CD4-positive, alpha-beta T cell treated with Interferon gamma for 1 hour (primary cell): ENCODE measurements at regions not wholly inside any gene's neighbourhood (a gene's known extent, or its start where the extent isn't known, plus 50 kb on each side); places are given as distances from the start of the nearest gene placed in this dataset.

Experiments
- DNase-seq: peaks from one replicate; pipeline ENCODE4 v3.0.0-alpha.2; 2020

DNA sequence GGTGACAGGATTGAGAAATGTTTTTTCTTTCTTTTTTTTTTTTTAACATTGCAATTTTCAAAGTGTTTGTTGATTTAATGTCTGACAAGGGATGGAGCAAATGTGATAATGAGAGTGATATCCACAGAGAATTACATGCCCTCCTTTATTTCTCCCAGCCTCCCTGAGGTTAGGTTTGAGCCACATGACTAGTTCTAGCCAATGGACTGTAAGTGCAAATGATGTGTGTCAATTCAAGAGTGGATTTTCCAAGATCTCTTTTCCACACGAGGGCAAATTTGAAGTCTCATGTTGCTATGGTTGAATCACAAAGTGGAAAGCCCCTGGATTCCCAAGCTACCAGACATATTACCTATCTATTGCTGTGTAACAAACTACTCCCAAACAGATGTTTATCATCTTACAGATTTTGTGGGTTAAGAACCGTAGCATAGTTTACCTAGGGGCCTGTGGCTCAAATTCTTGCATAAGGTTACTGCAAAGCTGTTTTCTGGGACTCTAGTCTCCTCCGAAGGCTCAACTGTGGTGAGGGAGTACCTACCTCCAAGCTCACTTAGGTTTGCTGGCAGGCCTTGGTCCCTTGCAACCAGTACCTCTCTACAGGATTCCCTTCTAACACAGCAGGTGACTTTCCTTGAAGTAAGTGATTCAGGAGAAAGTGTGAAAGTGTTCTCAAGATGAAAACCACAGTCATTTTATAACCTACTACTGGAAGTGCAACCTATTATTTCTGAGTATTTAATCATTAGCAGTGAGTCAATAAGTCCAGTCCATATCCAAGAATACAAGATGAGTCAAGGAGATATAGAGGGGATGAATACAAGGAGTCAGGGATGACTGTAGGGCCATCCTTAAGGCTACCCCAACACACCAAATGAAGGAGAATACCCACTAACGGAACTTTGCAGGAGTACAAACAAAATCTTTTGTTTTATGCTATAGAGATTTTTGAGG lies 533.6 kb downstream of the PTPRC start:
- no peak for DNase-seq

DNA sequence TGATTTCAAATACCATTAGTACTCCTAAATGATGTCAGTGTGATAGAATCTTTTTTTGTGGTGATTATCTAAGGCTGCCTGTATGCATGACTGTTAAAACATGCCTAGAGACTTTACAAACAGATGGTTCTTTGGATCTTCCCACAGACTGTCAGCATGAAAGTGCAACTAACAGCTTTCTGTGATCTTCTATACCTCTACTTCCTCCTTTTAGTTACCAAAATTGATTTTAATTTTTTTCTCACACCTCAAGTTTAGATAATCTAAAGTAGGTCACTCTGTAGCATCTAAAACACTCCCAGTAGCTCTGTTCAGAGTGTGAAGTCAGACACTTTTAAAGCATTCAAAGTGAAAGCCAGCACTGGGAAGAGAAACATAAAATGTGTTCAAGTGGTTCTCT lies 534.5 kb downstream of the PTPRC start:
- no peak for DNase-seq

DNA sequence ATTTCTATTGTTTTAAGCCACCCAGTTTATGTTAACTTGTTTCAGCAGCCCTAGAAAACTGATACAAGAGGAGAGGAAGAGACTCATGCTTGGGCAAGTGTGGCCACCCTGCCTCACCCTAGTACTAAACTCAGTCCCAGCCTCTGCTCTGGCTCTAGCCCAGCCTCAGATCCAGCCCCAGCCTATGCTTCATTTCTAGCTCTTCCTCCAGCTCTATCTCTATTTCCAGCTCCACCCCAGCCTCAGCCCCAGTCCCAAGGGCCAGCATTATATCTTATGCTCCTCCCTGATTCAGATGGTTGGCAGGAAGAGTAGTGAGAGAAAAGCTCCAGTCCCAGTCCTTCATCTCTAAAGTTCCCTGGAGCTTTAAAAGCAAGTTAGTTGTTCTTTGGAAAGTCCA lies 535.5 kb downstream of the PTPRC start:
- no peak for DNase-seq

DNA sequence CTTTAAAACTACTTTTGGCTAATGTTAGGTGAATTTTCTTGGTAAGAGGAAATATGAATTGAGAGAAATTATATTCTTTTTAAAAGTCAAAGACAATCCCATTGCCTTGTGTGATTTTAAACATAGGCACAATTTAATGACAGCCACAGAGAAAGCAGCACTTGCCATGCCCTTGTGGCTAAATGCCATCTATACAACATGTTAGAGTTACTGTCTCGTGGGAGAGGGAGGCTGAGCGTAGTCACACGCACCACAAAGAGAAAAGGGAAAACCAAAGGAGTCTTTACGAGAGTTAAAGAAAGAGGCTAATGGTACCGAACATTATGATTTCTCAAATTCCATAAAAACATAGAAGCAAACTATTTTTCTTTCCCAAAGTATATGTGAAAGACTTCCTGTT lies 537.9 kb downstream of the PTPRC start:
- no peak for DNase-seq

DNA sequence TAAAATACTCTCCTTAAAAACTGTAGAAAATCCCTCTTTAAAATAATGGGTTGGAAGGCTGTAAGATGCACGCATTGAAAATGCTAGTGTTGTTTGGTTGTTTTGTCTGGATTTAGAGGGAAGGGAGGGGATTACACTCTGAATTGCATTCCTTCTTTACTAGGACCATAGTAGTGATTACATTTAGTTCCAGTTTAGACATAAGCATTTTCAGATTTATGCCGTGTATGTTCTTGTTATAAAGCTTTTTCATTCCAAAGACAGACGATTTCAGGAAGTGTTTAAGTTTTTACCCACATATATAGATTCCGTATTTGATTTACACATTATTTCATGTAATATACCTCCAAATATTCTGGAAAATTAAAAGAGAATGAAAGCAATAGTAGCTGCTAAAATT lies 538.4 kb downstream of the PTPRC start:
- no peak for DNase-seq

DNA sequence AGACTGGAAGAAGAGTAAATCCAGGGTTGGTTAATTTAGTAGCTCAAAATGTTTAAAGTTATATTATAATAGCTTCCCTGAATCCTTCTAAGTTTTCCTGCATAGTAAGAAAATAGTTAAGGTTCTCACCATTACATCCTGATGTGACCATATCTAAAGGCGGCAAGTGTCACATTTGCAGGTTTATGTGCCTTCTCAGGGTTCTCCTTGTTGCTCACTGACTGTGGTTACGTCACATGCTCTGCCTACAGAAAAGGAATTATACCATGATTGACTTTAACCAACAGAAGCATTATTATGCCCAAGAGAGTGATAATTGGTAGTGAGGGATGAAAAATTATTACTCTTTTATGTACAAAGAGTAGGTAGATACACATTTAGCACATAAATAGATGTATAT lies 539.8 kb downstream of the PTPRC start:
- DNase-seq, result no peak

DNA sequence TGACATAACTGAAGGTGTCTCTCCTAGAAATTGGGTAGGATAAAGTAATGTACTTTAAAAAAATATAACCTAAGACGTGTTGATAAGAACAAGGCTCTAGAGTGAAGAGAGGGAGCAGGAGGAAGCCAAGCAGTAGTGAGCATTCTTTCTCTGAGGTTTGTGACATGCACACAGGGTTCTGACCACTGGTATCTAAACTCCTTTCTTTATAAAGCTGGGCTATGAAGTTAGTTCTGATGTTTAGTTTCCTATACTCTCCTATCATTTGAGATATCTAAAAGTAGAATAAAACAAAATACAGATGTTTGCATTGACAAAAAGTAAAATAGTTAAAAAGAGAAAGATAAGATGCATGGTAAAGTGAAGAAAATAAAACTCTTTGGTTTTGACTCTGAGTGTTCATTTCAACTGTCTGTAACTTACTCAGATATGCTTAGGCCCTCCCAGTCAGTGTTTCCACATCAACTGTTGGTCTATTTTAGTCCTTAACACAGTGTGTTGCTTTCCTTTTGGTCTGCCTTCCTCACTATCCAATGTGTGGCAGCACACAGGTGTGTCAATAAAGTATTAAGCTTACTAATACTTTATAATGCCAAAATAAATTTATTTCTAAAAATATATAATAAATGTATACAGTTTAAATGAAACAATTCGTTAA lies 543.5 kb downstream of the PTPRC start:
- no peak for DNase-seq

DNA sequence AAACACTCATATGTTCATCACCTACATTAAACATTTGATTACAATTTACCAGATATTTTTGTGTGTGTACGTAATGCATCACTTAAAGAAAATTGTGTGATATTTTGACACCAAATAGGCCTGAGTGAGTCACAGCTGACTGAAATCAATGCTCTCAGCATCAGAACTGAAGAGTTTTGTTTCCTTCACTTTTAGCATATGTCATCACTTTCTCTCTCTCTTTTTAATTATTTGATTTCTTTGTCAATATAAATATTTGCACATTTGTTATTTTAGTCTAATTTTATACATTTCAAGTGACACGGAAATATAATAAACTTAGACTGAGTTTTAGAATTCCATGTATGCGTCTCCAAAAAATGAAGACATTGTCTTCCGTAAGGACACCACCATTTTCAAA lies 545.3 kb downstream of the PTPRC start:
- no peak for DNase-seq

DNA sequence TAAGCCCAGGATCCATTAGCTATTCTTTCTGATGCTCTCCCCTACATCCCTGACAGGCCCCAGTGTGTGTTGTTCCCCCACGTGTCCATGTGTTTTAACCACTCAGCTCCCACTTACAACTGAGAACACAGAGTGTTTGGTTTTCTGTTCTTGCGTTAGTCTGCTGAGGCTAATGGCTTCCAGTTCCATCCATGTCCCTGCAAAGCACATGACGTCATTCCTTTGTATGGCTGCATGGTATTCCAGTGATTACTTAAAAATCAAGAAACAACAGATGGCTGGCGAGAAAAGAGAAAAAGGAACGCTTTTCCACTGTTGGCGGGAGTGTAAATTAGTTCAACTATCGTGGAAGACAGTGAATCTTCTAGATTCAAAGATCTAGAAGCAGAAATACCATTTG lies 556.0 kb downstream of the PTPRC start:
- no peak for DNase-seq

DNA sequence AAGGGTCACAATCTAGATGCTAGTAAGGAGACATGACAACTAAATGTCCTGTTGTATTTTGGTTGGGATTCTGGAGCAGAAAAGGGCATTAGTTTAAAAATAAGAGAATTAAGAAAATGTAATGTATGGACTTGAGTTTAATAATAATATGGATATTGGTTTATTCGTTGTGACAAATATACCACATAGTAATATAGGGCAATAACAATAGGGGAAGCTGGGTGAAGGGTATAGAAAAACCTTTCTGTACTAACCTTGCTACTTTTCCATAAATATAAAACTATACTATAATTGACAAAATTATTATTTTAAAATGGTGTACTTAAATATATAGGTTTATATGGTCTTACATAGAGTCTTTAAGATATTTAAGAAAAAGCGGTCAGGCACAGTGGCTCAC lies 558.9 kb downstream of the PTPRC start:
- no peak for DNase-seq

DNA sequence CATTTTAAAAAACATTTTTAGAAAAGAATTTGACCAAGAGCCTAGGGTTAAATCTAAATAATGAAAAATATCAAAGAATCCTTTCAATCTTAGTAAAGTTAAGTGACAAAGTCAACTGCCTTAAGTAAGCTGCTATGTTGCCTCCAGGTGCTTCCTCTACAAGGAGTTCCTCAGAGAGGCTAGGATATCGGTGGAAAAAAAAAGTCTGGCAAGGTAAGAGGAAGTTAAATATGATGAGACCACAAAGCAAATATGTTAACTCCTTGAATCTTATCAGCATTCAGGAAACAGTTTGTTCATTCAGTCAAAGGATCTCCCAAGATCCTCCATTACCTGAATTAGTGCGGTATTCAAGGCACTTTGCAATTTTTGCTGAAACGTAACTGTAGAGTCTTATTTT lies 563.5 kb downstream of the PTPRC start:
- DNase-seq, result no peak

DNA sequence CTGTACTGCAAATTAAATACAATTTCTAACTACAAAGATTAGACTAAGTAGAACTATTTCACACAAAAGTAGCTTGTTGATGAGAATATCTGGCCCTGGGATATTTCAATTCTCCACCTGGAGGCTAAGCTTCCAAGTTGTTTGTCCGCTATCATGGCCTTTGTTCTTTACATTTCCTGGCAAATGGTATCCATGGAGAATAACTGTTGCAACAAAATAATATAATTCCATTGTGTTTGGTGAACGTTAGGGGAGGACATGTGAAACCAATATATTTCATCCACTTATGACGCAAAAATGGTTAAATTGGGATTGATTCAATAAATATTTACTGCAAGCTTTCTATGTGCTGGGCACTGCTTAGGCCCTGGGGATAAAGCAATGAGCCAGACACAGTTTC lies 565.4 kb downstream of the PTPRC start:
- no peak for DNase-seq

DNA sequence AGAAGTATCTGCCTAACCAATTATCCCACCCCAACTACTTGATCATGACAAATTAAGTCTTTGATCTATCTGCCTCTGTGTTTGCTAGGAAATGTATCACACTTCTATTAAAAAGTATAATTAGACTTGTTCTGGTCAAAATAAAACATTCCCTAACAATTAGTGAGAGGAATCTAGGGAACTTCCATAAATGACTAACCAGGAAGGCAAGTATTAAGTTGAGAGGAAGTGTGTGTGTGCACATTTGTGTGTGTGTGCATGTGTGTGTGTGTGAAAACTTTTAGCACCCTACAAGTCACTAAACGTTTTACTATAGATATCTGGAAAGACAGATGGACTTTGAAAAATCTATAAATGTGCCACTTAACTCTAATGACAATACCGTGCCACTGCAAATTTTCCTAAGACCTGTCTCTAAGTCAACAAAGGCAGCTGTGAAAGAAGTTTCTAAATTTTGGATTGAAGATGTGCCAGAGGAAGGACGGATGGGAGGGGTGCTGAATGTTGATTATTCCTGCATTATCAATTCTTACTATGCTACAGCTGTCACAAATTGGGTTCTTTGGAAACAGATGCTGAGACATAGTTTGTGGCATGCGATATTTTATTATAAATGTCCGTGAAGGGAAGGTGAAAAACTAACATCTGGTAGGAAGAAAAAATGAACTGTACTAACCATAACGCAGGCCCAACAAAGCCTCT lies 567.1 kb downstream of the PTPRC start:
- DNase-seq, result no peak

DNA sequence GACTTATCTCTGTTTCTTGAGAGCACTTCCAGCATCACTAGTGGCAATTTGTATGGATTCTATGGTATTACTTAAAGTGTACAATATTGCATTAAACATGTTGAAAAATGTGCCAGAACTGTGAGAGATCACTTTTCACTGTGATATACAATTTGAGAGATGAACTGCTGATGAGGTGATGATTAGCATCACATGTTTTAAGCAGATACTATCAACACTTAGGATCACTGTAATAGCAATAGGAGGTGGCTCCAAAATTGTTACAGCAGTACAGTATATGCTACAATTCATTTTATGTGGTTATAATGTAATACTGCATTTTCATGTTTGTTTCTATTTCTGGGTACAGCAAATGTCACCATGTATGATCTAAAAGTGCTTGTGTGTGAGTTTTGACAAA lies 570.0 kb downstream of the PTPRC start:
- no peak for DNase-seq

DNA sequence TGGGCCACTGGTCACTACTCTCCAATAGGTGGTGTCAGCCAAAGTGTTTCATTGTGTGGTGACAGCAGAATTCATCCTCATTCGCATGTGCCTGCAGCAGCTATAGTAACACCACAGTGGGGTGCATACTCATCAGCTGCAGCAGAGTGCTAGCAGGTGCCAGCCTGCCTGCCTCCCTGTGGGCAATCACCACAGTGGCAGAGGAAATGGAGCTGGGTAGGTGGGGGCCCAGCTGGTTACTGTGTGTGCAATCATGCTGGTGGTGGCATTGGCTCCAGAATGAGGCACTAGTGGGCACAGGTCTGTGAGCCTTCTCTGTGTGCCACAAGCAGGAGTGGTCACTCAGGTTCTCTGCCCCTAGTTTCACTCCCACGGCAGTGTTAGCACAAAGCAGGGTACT lies 579.2 kb downstream of the PTPRC start:
- DNase-seq, result peak; percentile 3

DNA sequence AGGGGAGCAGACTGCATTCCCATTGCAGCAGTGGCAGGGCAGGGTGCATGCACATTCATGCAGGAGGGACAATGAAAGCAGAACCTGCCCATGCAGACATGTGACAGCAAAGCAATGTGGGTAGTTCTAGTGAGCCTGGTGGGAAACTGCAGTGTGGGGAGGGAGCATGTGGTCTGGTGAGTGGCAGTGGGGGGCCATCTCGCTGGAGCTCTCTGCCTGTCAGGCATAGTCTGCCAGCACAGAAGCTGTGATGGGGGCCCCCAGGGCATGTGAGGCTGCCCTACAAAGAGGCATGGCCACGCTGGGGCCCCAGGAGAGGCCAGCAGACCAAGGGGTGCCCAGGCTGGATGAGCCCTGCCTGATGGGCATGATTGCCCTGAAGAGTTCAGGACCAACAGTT lies 579.7 kb downstream of the PTPRC start:
- no peak for DNase-seq

DNA sequence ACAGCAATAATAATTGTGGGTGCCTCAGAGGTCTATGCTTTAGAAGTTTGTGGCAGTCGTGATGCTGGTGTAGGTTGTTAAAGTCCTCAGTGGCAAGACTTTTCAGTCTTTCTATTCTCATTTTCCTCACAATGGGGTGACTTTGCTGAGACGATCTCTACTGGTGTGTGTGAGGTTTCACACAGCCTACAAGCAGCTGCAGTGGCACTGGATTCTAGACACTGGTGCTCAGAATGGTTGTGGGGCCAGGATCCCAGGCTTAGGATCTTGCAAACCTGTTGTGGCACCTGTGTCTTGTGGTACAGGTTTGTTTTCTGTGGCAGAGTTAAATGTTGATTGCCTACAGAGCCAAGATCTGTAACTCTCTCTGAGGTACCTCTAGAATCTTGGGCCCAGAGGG lies 581.2 kb downstream of the PTPRC start:
- no peak for DNase-seq

DNA sequence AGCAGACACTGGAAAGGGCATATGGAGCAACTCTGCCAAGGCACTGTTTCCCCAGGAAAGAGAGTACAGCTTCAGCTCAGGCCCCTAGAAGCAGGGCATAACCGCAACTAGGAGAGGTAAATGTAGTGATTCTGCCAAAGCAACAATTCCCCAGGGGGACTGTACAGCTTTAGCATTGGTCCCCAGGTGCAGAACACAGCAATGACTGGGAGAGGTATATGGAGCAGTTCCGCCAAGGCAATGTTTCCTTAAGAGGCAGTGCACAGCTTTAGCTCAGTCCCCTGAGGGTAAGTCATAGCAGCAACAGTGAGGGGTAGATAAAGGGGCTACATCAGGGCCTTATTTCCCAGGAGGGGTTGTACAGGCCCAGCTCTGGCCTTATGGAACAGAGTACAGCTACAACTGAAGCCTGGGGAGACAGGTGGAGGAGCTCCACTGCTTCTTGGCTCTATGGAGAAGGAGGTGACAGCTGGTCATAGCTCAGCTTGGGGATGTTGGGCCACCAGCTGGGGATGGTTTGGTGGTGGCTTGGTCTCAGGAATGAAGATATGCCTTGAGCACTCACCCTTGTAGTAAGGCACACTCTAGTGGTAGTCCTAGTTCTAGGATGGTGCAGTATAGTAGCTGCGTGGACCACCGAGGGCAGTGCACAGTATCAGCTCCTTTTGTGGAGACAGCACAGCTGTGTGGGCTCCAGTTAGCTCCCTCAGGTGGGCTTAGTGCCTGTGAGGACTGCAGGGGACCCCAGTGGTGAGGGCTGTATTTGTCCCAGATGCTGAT lies 582.7 kb downstream of the PTPRC start:
- no peak for DNase-seq

DNA sequence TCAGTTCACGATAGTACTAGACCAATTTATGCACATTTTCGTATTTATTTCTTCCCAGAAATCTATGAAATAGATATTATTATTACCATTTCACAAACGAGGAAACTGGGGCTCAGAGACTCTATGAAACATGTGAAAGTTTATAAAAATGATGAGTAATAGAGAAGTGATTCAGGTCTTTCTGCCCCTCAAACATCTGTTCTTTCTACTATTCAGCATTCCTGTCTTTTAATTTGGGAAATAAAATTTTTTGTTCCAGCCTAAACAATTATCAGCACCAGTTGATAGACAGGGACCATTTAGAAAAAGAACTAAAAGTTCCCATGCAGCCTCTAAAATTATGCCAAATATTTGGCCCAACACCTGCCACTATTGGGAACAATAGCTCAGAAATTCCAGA lies 585.1 kb downstream of the PTPRC start:
- no peak for DNase-seq

DNA sequence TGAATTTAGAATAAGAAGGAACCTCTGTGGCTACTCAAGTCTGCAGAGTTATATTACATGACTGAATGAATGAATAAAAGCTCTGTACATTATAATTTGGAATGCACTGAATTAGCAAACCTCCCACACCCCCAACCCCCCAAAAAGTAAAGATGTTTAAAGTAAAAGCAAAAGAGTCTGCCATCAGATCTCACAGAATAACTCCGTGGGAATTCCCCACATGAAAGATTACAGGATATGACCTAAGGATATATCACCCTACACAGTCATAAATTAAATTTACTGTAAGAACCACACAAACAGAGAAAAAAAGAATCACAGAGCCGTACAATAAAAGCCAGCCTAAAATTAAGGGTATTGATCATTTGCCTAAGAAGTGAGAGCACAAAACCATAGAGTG lies 587.3 kb downstream of the PTPRC start:
- no peak for DNase-seq

DNA sequence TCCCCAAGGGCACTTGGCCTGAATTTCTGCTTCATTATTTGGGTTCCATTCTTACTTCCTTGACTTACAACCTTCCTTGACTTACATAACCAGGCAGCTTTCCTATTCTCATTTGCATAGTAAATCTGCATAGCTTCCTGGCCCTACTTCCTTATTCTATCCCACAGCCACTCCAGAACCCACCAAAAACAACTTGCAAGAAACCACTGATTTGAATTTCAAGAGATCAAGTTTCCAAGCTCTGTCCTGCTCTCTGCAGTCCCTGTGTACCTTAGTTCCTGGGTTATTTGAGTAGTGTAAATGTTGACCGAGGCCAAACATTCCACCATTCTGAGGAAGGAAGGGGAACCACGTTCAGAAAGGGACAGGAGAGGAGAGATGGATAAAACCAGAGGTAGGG lies 603.3 kb downstream of the PTPRC start:
- no peak for DNase-seq

DNA sequence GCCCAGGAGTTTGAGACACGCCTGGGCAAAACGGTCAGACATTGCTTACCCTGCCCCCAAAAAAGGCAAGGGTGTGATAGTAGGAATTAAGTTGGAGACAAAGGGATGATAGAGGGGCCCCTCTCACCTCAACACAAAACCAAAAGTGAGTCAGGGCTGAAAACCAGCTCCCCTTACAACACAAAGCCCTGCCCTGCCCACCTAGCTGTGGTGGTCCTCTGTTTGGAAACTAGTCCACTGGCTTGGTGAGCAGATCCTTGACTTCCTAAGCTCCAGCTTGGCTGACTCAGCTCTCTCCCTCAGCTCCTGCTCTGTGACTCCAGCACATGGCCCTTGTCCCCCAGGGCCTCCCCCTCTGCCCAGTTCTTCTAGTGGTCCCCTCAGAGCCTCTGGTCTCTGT lies 603.8 kb downstream of the PTPRC start:
- no peak for DNase-seq

DNA sequence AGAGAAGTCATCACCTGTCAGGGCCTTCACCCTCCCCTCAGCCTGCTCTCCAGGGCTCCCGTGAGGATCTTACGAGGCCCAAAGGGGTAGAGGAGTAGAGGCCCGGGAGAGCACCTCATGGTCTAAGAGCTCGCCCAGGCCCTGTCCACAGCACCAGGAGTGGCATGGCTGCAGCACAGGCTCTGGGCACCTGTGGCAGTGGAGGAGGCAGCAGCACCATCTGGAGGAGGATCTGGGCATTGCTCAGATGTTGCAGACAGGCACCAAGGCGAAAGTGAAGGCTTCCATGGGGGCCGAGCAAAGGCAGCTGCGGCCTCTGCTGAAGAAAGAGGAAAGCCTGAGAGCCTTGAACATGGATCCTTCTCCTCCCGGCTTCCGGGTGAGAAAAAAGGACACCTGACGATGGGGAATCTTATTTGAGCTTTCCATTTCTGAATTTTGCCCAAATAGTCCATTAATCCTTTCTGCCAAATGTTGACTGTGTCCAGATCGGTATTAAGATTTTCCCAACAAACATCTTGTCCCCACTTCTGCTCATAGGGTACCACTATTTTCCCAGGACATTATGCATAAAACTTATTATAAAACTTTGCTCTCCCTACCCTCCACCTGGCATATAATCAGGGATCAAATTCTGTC lies 604.7 kb downstream of the PTPRC start:
- DNase-seq, result peak; percentile 64
